Osteoblast (primary cell): ENCODE measurements at regions not wholly inside any gene's neighbourhood (a gene's known extent, or its start where the extent isn't known, plus 50 kb on each side); places are given as distances from the start of the nearest gene placed in this dataset.

ENCODE experiments used
- DNase-seq: peaks from one replicate; pipeline ENCODE4 v3.0.0; 2011; ENCODE audit warnings: low spot score, mixed read lengths; ENCODE audit not compliant: insufficient read length; ENCODE audit errors: missing footprints
- H2AFZ ChIP-seq: 2 replicates; pipeline ENCODE4 v1.6.0; 2011; ENCODE audit warnings: mild to moderate bottlenecking, low read length
- H3K27ac ChIP-seq: 2 replicates; pipeline ENCODE4 v1.5.1; 2011; ENCODE audit warnings: mild to moderate bottlenecking, low read depth, low read length, moderate library complexity
- H3K27me3 ChIP-seq: 2 replicates; pipeline ENCODE4 v1.6.0; 2012; ENCODE audit warnings: mild to moderate bottlenecking, control low read depth, inconsistent platforms, low read length, moderate library complexity; ENCODE audit not compliant: insufficient read depth
- H3K36me3 ChIP-seq: 2 replicates; pipeline ENCODE4 v1.5.1; 2011; ENCODE audit warnings: mild to moderate bottlenecking, low read length, control low read depth, moderate library complexity; ENCODE audit not compliant: insufficient read depth
- H3K4me1 ChIP-seq: 2 replicates; pipeline ENCODE4 v1.5.1; 2011; ENCODE audit warnings: mild to moderate bottlenecking, low read length, control low read depth, moderate library complexity; ENCODE audit not compliant: insufficient read depth
- H3K4me2 ChIP-seq: 2 replicates; pipeline ENCODE4 v1.6.0; 2011; ENCODE audit warnings: mild to moderate bottlenecking, low read length; ENCODE audit not compliant: insufficient read depth
- H3K4me3 ChIP-seq: fragments of 200-600 bp; sonication (generic); 3 replicates; pipeline ENCODE4 v1.5.1; 2012; ENCODE audit warnings: mild to moderate bottlenecking, low read length, inconsistent platforms; ENCODE audit not compliant: insufficient read depth
- H3K79me2 ChIP-seq: 2 replicates; pipeline ENCODE4 v1.6.0; 2012; ENCODE audit warnings: mild to moderate bottlenecking, low read length, control low read depth, inconsistent platforms; ENCODE audit not compliant: insufficient read depth
- H3K9me3 ChIP-seq: 2 replicates; pipeline ENCODE4 v1.5.1; 2011; ENCODE audit warnings: low read depth, low read length, control low read depth
- H4K20me1 ChIP-seq: 2 replicates; pipeline ENCODE4 v1.6.0; 2012; ENCODE audit warnings: mild to moderate bottlenecking, low read length, control low read depth; ENCODE audit not compliant: insufficient read depth
- TF ChIP-seq, protein P1 (sequence below): IDR thresholded peaks from 2 replicates; pipeline ENCODE4 v1.5.1; 2011; ENCODE audit warnings: mild to moderate bottlenecking, low read depth, low read length, moderate library complexity; ENCODE audit errors: extremely low read depth

DNA sequence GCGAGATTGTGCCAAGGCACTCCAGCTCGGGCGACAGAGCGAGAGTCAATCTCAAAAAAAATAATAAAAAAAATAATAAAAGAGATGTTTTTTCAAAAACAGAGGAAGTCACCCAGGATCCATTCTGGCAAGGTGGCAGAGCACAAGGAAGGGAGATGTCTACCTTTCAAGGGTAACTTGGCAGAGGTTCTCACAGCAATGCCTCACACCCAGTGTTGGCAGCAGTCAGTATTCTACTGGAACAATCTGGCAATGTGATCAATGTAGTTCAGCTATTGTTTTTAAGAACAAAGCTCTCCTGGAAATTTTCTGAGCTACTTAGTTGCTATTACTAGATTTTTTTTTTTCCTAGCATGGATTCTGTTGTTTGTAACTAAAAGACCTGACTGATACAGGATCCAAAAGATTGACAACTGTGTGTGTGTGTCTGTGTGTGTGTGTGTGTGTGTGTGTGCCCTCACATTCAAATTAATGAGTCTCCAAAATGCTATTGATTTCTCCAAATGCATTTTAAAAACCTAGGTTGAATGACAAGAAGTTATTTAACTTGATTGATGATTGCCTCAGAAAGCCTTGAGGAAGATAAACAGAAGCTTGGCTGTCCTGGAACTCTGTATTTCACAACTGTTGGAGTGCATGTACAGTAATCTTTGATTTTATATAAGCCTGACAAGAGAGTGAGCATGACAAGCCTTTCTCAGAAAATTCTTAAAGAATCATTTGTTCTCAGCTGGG is 114.1 kb upstream of the RREB1 start:
- H3K9me3 ChIP-seq: no peaks in the 10 kb centered on the region
- TF ChIP-seq, protein P1, sequence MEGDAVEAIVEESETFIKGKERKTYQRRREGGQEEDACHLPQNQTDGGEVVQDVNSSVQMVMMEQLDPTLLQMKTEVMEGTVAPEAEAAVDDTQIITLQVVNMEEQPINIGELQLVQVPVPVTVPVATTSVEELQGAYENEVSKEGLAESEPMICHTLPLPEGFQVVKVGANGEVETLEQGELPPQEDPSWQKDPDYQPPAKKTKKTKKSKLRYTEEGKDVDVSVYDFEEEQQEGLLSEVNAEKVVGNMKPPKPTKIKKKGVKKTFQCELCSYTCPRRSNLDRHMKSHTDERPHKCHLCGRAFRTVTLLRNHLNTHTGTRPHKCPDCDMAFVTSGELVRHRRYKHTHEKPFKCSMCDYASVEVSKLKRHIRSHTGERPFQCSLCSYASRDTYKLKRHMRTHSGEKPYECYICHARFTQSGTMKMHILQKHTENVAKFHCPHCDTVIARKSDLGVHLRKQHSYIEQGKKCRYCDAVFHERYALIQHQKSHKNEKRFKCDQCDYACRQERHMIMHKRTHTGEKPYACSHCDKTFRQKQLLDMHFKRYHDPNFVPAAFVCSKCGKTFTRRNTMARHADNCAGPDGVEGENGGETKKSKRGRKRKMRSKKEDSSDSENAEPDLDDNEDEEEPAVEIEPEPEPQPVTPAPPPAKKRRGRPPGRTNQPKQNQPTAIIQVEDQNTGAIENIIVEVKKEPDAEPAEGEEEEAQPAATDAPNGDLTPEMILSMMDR: no peak
- no peak for DNase-seq
- H3K36me3 ChIP-seq: no peaks in the 10 kb centered on the region
- H3K27ac ChIP-seq: no peak overlapping the region
- H3K4me1 ChIP-seq: no peaks in the 10 kb centered on the region
- no peak overlapping the region for H3K4me2 ChIP-seq
- no peaks in the 10 kb centered on the region for H3K79me2 ChIP-seq
- H2AFZ ChIP-seq: no peak overlapping the region
- peaks cover 4% of the 10 kb centered on the region for H3K27me3 ChIP-seq
- no peaks in the 10 kb centered on the region for H4K20me1 ChIP-seq
- no peak overlapping the region for H3K4me3 ChIP-seq

DNA sequence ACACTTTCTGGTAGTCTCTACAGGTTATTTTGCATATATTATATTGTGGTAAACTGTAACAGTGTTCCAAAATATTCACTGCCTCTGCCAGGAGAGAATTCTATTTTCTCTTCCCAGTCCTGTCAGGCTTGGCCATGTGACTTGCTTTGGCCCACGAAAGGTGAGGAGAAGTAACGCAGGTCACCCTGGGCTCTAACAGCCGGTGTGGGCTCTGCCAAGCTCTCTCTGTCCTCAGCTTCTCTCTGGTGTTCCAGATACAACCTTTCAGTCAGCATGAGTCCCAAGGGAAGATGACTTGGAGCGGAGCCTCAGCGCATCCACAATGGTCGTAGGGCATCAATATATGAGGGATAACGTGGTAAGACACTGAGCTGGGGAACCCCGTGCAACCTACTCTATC is 113.0 kb upstream of the RREB1 start:
- Histone ChIP-seq H3K9me3 (no peaks in the 10 kb centered on the region), H3K4me1 (no peaks in the 10 kb centered on the region), H3K27ac (no peak overlapping the region), H3K36me3 (no peaks in the 10 kb centered on the region), H3K79me2 (no peaks in the 10 kb centered on the region), H3K27me3 (peaks cover 4% of the 10 kb centered on the region), H4K20me1 (no peaks in the 10 kb centered on the region), H2AFZ (no peak overlapping the region), H3K4me3 (no peak overlapping the region), H3K4me2 (no peak overlapping the region)
- DNase-seq: no peak
- TF ChIP-seq, protein P1: no peak

DNA sequence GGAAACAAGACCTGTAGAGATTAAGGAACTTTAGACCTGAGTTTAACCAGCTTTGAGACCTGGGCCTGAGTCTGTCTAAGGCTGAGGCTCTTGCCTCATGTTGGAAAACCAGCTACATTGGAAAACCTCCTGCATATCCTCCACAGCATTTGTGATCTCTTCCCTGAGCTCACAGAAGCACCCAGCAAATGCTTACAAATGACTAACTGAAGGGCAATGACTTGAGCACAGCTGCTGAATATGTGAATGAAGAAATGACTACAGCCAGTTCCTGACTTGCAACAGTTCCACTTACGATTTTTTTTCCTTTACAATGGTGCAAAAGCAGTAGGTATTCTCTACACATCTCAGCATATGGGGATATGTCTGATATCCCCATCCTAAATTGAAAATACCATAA is 112.4 kb upstream of the RREB1 start:
- Histone ChIP-seq H3K4me1 (no peaks in the 10 kb centered on the region), H3K36me3 (no peaks in the 10 kb centered on the region), H3K27ac (no peak overlapping the region), H2AFZ (no peak overlapping the region), H3K4me3 (no peak overlapping the region), H3K9me3 (no peaks in the 10 kb centered on the region), H3K4me2 (no peak overlapping the region), H3K79me2 (no peaks in the 10 kb centered on the region), H4K20me1 (no peaks in the 10 kb centered on the region), H3K27me3 (peaks cover 4% of the 10 kb centered on the region)
- TF ChIP-seq, protein P1: no peak
- no peak for DNase-seq

DNA sequence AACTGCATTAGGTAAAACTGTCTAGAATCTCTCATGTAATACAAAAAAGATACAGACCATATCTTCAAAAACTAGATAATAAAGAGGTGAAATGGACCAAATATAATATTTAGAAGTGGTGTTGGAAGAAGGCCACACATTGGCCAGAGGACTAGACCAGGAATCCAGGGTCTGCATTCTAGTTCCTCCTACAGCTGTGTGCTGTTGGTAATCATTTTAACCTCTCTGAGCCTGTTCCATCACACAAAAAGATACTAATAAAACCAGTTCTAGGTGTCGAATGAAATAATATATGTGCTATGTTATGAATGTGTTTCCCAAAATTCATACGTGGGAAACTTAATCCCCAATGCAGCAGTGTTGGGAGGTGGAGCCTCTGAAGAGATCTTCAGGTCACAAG is 111.6 kb upstream of the RREB1 start:
- no peaks in the 10 kb centered on the region for H4K20me1 ChIP-seq
- H3K4me3 ChIP-seq: no peak overlapping the region
- H3K79me2 ChIP-seq: no peaks in the 10 kb centered on the region
- H3K4me1 ChIP-seq: no peaks in the 10 kb centered on the region
- TF ChIP-seq, protein P1: no peak
- no peak for DNase-seq
- H3K27me3 ChIP-seq: peaks cover 4% of the 10 kb centered on the region
- H3K9me3 ChIP-seq: no peaks in the 10 kb centered on the region
- no peak overlapping the region for H2AFZ ChIP-seq
- H3K27ac ChIP-seq: no peak overlapping the region
- no peaks in the 10 kb centered on the region for H3K36me3 ChIP-seq
- H3K4me2 ChIP-seq: no peak overlapping the region
